A204.1 (cell line): ENCODE measurements at regions not wholly inside any gene's neighbourhood (a gene's known extent, or its start where the extent isn't known, plus 50 kb on each side); places are given as distances from the start of the nearest gene placed in this dataset.
A peak's percentile ranks its signal among the peaks of the same experiment; 100 is the strongest.

Experiments used
- FAIRE-seq: peaks from 2 replicates; lab custom pipeline; 2012; peaks lifted over from hg19 to GRCh38; lab: Jason Lieb, UNC

DNA sequence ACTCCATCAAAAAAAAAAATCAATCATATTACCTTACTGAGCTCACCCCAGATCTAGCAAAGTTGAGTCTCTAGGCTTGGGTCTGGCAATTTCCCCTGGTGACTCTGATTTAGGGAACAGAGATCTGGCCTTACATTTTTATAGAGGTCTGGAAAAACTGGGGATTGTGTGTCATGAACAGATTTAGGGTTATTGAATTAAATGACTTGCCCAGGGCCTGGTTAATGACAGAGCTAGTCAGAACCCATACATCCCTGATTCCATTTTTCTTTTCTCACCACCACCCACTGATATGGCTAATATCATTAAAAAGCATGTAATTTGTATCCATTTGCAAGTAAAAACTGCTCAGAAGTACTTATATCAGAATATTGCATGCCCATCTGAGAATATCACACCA is 163.4 kb upstream of the OGFRL1 start:
- no peak for FAIRE-seq

DNA sequence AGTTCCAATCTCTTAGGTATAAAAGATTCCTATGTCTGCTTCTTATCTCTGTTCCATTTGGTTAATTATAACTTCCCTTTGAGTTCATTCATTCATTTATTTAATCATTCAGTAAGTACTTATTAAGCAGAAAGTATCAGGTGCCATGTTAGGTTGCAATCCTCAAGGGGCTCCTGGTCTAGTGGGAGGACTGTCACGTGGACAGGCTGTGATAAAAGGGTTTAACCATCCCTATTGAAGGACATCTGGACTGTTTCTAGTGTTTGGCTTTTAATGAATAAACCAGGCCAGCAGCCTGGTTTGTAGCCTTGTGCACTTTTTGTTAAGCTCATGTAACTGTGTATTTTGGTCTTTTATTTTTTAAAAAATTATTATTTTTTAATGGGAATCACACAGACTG is 162.1 kb upstream of the OGFRL1 start:
- FAIRE-seq, result no peak

GRCh38 chr6:71127374-71127773 is 161.2 kb upstream of the OGFRL1 start:
- FAIRE-seq, result no peak

DNA sequence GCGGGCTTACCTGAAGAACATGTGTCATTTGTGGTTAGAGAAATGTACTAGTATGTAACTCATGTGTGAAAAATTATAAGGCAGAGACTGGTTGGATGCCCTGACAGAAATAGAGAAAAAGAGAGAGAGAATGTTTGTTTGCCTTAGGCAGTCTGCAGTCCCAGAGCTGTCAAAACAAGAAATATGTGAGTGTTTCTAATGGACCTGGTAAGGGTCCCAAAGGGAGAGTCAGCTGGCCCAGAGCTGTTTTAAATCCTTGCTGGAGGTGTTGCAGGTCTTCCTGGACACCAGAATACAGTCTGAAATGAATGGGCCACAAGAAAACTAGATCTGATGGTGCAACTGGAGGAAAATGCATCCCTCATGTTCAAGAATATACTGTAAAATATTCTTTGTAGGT is 158.3 kb upstream of the OGFRL1 start:
- FAIRE-seq, result no peak

GRCh38 chr6:71134929-71135642 is 153.5 kb upstream of the OGFRL1 start:
- no peak for FAIRE-seq

DNA sequence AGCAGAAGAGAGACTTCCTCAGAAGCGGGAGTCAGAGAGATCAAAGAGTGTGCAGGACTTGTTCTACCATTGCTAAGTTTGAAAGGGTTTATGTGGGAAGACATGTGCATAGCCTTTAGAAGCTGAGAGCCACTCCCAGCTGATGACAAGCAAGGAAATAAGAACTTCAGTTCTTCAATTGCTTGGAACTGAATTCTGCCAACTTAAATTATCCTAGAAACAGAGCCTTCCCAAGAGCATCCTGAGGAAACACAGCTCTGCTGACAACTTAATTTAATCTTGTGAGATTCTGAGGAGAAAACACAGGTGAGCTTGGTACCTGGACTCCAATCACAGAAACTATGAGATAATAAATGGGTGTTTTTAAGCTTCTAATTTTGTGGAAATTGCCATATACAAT is 150.6 kb upstream of the OGFRL1 start:
- FAIRE-seq, result no peak

GRCh38 chr6:71138376-71138775 is 150.2 kb upstream of the OGFRL1 start:
- no peak for FAIRE-seq

DNA sequence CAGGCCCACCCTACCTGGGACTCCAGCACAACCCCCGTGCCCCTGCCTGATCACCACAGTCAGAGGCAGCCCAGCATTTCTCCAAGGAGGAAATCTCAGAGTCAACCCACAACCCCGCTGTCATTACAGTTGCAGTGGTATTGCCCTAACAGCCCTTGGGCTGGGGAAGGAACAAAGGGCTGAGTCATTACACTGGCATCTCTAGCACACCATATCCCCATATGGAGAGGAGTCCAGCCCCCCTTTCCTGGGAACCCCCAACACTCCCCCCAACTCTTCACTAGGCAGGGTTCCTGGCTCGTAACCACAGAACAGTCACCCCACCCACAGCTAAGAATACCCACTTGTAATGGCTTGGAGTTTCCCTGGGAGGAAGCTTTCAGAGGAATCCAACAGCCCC is 149.4 kb upstream of the OGFRL1 start:
- no peak for FAIRE-seq

DNA sequence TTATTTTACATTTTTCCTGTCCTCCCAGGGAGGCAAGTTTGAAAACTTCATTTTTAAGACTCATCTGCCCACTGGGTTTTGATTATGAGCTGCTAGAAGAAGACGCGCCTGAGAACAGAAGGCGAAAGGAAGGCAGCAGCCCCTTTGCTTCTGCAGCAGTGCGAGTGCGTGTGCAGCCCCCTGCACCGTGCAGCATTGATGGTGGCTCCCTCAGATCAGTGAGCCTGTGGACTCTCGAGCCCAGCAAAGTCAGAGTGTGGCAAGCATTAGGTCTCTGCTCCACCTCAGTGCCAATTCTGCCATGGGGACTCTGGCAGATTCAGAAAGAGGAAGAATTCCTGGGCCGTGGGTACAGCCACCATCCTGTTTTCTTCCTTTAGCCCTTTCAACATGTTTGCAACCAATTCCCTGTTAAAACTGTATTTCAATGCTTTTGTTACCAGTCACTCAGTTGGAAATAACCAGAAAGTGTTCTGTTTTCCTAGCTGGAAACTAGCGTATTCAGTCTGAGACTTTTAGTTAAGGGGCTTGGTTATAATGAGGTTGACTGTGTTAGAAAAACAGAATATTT is 134.8 kb upstream of the OGFRL1 start:
- no peak for FAIRE-seq

DNA sequence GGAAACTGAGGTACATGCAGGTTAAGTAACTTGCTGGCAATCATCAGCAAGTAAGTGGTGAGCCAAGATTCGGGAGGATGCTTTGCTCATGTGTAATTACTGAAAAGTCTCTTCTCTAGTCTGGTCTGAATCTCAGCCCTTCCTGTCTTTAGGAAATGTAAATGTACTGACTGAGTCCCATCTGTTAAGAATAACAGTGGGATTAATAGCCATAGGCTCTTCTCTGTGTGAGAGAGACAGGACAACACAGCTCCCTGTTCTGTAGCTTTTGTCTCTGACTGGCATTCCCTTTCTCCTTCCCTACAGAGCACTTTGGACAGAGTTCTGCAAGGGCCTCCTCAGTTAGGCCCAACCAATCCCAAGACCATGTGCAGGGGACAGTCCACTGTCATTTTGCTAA is 131.3 kb upstream of the OGFRL1 start:
- FAIRE-seq, result no peak

GRCh38 chr6:71164890-71165289 is 123.7 kb upstream of the OGFRL1 start:
- no peak for FAIRE-seq

- FAIRE-seq, result no peak
These were observed 120.3 kb upstream of the OGFRL1 start for GRCh38 chr6:71168233-71168765.

- no peak for FAIRE-seq
These were observed 117.0 kb upstream of the OGFRL1 start for GRCh38 chr6:71171497-71172070.

DNA sequence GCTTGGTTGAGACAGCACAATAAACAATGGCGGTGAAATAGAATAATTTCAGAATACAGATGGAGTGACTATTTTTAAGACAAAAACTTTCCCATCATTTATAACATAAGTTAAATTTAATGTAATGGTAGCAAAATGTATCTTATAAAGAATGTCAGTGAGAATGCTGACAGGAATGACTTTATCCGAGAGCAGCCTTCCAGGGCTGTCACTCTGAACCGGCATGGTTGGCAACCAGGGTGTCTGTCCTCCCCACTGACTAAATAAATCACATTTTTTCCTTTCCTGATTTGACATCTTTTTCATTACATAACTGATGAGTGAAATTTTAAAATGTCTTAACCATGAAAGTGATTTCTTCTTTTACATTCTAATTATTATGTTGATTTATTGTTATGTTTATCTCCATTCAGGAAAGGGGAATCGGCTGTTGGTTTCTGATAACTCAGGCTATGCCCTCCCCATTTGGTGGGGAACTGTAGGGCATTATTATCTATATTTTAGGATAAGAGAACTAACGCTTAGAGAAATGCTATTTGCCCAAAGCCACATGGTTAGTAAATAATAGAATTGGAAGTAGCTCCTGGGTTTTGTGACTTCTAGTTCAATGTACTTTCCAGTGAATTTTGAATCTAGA is 109.2 kb upstream of the OGFRL1 start:
- no peak for FAIRE-seq

GRCh38 chr6:71181565-71181964 is 107.0 kb upstream of the OGFRL1 start:
- FAIRE-seq, result no peak

DNA sequence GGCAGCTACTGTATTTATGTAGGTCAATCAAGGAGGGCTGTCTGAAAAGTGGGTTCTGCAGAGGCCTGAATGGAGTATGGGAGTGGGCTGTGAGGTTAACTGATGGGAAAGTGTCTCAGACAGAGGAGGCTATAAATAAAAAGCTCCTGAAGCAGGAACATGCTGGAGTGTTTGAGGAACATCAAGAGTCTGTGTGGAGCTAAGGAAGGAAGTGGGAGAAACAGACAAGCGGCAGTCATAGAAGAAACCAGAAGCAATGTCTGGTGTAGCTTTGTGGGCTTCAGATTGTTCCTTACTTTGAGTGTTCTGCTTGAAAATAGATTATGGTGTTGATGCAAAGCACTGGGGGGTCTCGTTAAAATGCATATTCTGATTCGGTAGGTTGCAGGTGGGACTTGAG is 101.5 kb upstream of the OGFRL1 start:
- no peak for FAIRE-seq

- peak; percentile 98 for FAIRE-seq
These were observed 97.8 kb upstream of the OGFRL1 start for GRCh38 chr6:71190809-71191208.

GRCh38 chr6:71194724-71195123 is 93.9 kb upstream of the OGFRL1 start:
- FAIRE-seq, result no peak

DNA sequence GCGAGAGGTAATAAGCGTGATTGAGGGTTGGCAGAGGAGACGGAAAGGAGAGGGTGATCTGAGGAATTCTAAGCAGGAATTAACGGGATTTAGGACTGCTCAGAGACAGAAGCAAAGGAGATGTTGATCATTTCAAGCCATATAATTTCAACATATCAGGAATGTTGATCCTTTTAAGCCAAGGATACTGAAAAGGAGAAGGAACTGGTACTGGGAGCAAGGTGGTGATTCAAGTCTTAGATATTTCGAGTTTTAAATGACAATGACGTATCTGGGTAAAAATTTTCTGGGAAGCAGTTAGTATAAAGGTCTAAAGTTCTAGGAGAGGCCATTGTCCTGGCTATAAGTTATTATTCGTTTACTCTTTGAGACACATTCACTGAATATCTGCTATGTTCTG is 91.3 kb upstream of the OGFRL1 start:
- FAIRE-seq, result no peak

DNA sequence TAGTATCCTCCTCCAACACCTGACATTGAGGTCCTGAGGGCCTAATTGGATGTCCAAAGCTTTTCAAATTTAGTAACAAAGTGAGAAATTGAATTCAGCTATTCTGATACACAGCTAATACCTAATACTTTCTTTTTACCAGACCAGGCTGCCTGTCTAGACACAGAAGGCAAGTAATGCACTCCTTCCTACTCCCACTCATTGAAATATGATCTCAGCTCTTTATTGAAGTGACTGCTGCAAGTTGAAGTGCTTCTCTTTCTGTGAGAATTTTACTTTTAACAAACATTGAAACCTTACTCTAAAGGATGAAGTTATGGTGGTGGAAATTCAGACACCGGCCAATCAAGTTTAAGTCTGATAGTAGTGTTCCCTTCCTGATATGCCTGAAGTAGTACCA is 90.8 kb upstream of the OGFRL1 start:
- no peak for FAIRE-seq

DNA sequence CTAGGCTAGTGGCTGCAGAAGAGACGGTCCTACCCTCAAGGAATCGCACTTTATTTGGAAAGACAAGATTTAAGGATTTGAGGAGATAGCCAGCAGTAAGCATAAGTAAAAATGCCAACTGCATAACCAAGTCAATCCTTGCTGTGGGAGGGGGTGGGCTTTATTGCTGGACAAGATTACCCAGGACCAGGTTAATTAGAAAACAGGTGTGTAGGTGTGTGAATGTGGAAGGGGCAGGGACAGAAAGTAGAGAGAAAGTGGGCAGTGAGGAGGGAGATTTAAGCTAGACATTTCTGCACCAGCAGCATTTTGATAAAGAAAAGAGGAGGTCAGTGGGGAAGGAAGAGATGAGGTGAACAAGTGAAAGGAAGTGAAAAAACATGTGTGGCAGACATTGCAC is 89.7 kb upstream of the OGFRL1 start:
- FAIRE-seq, result no peak

DNA sequence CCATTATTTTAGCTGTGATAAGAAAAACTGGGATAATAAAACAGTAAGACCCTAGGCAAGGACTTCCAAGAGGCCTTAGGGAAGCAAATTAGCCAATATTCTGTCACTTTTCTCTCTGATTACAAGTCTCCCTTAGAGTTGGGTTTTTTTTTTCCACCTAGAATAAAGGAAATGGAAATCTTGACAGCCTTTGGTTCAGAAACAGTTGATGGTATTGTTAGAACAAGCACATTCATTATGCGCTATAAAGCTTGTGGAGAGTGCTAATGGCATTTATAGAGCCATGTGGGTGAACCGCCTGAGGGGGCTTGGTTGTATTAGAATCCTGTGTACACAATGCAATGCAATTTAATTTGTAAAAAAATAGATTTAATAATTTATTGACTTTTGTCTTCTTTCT is 88.9 kb upstream of the OGFRL1 start:
- FAIRE-seq, result no peak

GRCh38 chr6:71203206-71203605 is 85.4 kb upstream of the OGFRL1 start:
- FAIRE-seq, result no peak
